DOHH2 (cell line): ENCODE measurements at regions not wholly inside any gene's neighbourhood (a gene's known extent, or its start where the extent isn't known, plus 50 kb on each side); places are given as distances from the start of the nearest gene placed in this dataset.

Experiments
- H3F3A ChIP-seq: fragments of 200-600 bp; sonication (generic), shearing (Covaris generic); 2 replicates; pipeline ENCODE4 v1.6.0; 2016; ENCODE audit warnings: antibody characterized with exemption, mild to moderate bottlenecking; ENCODE audit not compliant: control insufficient read depth, insufficient read depth
- H3K27ac ChIP-seq: fragments of 200-600 bp; sonication (generic); 2 replicates; pipeline ENCODE4 v1.5.1; 2014; ENCODE audit warnings: low read depth, mild to moderate bottlenecking, low read length, moderate library complexity
- H3K27me3 ChIP-seq: fragments of 200-600 bp; sonication (generic); 2 replicates; pipeline ENCODE4 v1.6.1; 2014; ENCODE audit warnings: mild to moderate bottlenecking, low read length, mixed read lengths; ENCODE audit not compliant: control insufficient read depth
- H3K36me3 ChIP-seq: fragments of 200-600 bp; sonication (generic); 2 replicates; pipeline ENCODE4 v1.6.1; 2014; ENCODE audit warnings: mild to moderate bottlenecking, low read length, moderate library complexity, mixed read lengths; ENCODE audit not compliant: control insufficient read depth
- H3K4me1 ChIP-seq: fragments of 200-600 bp; sonication (generic); 2 replicates; pipeline ENCODE4 v1.6.1; 2014; ENCODE audit warnings: mild to moderate bottlenecking, low read length, mixed read lengths; ENCODE audit not compliant: control insufficient read depth
- H3K4me2 ChIP-seq: fragments of 200-600 bp; sonication (generic); 2 replicates; pipeline ENCODE4 v1.6.0; 2014; ENCODE audit warnings: mild to moderate bottlenecking, low read length, moderate library complexity
- H3K4me3 ChIP-seq: fragments of 200-600 bp; sonication (generic); 2 replicates; pipeline ENCODE4 v1.5.1; 2014; ENCODE audit warnings: mild to moderate bottlenecking, low read length, mixed read lengths
- H3K79me2 ChIP-seq: fragments of 200-600 bp; sonication (generic); 2 replicates; pipeline ENCODE4 v1.6.1; 2014; ENCODE audit warnings: mild to moderate bottlenecking, low read length, mixed read lengths; ENCODE audit not compliant: control insufficient read depth
- H3K9me2 ChIP-seq: fragments of 200-600 bp; sonication (generic); replicated peaks from 2 replicates; pipeline ENCODE4 v1.6.1; 2014; ENCODE audit warnings: mild to moderate bottlenecking, low read length, mixed read lengths; ENCODE audit not compliant: control insufficient read depth
- H3K9me3 ChIP-seq: fragments of 200-600 bp; sonication (generic); 2 replicates; pipeline ENCODE4 v1.6.1; 2014; ENCODE audit warnings: antibody characterized with exemption, low read length, mixed read lengths; ENCODE audit not compliant: control insufficient read depth, insufficient read depth
- H4K20me1 ChIP-seq: fragments of 200-600 bp; sonication (generic); 2 replicates; pipeline ENCODE4 v1.6.0; 2014; ENCODE audit warnings: low read depth, mild to moderate bottlenecking, antibody characterized with exemption, low read length, moderate library complexity; ENCODE audit not compliant: control insufficient read depth, insufficient read depth
- EZH2phosphoT487 ChIP-seq: fragments of 200-600 bp; sonication (generic); IDR thresholded peaks from 2 replicates; pipeline ENCODE4 v1.6.1; 2017; ENCODE audit warnings: borderline replicate concordance, mild to moderate bottlenecking, antibody characterized with exemption, low read length, moderate library complexity, mixed read lengths
- TF ChIP-seq, protein P1 (sequence below): fragments of 200-600 bp; sonication (generic); IDR thresholded peaks from one replicate; pipeline ENCODE4 v1.5.1; 2014; ENCODE audit warnings: antibody characterized with exemption, mild to moderate bottlenecking, low read depth, low read length; ENCODE audit not compliant: poor library complexity, severe bottlenecking

DNA sequence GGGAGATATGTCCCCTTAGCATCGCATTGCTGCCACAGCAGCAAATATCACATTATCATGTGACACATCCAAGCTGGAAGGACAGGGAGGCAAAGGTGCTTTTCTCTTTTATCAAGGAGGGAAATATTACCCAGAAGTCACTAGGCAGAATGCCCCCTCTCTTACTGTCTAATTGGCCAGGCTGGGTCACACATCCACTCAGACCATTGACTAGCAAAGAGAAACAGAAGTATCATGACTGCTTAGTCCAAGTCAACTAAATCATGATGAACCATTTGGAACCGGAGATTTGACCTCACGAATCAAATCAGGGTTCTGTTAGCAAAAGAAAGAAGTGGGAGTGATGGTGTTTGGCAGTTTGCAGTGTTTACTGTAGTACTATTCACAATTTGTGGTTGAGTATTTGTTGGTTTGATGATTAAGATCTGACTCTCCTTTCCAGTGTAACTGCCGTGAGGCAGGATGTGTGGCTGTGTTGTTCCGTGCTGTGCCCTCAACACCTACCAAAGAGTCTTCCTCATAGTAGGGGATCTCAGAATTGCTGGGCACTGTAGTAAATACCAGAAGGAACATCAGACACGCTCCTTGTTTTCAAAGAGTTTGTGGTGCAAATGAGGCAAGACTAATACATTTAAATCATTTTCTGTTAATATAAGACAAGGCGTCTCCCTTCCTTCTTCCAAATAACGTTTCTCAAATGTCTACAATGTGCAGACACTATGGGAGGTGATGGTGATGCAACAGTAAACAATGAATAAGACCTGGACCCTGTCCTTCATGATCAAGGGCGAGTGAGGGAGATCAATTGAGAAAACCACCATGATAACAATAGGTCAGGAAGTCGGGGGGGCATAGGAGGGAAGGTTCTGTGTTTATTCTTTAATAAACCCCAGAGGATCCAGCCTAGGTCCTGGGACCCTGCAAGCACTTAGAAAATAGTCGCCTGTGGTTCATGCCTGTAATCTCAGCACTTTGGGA is 194.4 kb upstream of the CRY1 start:
- H3K9me2 ChIP-seq = no peaks in the 10 kb centered on the region
- no peak overlapping the region for H3K4me2 ChIP-seq
- no peaks in the 10 kb centered on the region for H3F3A ChIP-seq
- no peak overlapping the region for H3K4me3 ChIP-seq
- no peaks in the 10 kb centered on the region for H3K27me3 ChIP-seq
- no peaks in the 10 kb centered on the region for H4K20me1 ChIP-seq
- TF ChIP-seq EZH2phosphoT487 = no peak
- TF ChIP-seq, protein P1, sequence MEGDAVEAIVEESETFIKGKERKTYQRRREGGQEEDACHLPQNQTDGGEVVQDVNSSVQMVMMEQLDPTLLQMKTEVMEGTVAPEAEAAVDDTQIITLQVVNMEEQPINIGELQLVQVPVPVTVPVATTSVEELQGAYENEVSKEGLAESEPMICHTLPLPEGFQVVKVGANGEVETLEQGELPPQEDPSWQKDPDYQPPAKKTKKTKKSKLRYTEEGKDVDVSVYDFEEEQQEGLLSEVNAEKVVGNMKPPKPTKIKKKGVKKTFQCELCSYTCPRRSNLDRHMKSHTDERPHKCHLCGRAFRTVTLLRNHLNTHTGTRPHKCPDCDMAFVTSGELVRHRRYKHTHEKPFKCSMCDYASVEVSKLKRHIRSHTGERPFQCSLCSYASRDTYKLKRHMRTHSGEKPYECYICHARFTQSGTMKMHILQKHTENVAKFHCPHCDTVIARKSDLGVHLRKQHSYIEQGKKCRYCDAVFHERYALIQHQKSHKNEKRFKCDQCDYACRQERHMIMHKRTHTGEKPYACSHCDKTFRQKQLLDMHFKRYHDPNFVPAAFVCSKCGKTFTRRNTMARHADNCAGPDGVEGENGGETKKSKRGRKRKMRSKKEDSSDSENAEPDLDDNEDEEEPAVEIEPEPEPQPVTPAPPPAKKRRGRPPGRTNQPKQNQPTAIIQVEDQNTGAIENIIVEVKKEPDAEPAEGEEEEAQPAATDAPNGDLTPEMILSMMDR = no peak
- H3K79me2 ChIP-seq = no peaks in the 10 kb centered on the region
- no peak overlapping the region for H3K27ac ChIP-seq
- no peaks in the 10 kb centered on the region for H3K9me3 ChIP-seq
- H3K4me1 ChIP-seq = no peaks in the 10 kb centered on the region
- H3K36me3 ChIP-seq = no peaks in the 10 kb centered on the region

DNA sequence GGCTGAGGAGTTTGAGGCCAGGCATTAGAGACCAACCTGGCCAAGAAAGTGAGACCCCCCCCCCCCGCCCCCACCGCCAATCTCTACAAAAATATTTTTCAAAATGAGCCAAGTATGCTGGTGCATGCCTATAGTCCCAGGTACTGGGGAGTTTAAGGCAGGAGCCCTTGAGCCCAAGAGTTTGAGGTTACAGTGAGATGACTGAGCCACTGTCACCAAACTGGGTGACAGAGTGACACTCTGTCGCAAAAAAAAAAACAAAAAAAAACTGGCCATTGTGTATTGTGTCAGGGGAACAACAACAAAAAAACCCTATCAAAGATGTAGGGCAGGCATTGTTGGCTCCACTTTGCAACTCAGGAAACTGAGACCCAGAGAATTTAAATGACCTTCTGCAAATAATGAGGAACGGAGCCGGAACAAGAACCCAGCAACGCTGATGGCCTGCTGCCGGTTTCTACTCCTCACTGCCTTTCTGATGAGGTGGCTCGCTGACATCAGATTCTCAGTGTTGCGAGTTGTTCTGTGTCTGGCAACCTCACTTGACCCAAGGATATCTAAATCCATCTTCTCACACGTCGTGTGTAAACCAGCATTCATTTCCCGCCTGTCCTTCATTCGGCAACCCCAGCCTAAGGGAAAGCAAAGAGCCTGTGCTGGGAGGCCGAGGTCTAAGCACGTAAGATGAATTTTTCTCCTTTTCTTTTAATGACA is 195.2 kb upstream of the CRY1 start:
- TF ChIP-seq, protein P1 = no peak
- TF ChIP-seq EZH2phosphoT487 = no peak
- H3K9me3 ChIP-seq = no peaks in the 10 kb centered on the region
- H3K79me2 ChIP-seq = no peaks in the 10 kb centered on the region
- no peaks in the 10 kb centered on the region for H3F3A ChIP-seq
- no peaks in the 10 kb centered on the region for H4K20me1 ChIP-seq
- H3K27ac ChIP-seq = no peak overlapping the region
- no peaks in the 10 kb centered on the region for H3K9me2 ChIP-seq
- no peaks in the 10 kb centered on the region for H3K36me3 ChIP-seq
- no peaks in the 10 kb centered on the region for H3K27me3 ChIP-seq
- no peaks in the 10 kb centered on the region for H3K4me1 ChIP-seq
- H3K4me3 ChIP-seq = no peak overlapping the region
- no peak overlapping the region for H3K4me2 ChIP-seq

- H3K27ac ChIP-seq = no peak overlapping the region
- no peaks in the 10 kb centered on the region for H3K36me3 ChIP-seq
- no peaks in the 10 kb centered on the region for H3F3A ChIP-seq
- H3K9me3 ChIP-seq = no peaks in the 10 kb centered on the region
- H3K4me1 ChIP-seq = no peaks in the 10 kb centered on the region
- no peaks in the 10 kb centered on the region for H3K79me2 ChIP-seq
- no peak for TF ChIP-seq EZH2phosphoT487
- TF ChIP-seq, protein P1 = no peak
- no peak overlapping the region for H3K4me3 ChIP-seq
- H4K20me1 ChIP-seq = no peaks in the 10 kb centered on the region
- H3K27me3 ChIP-seq = no peaks in the 10 kb centered on the region
- H3K9me2 ChIP-seq = no peaks in the 10 kb centered on the region
- H3K4me2 ChIP-seq = no peak overlapping the region
Measured at GRCh38 chr12:107291018-107291417, 197.7 kb upstream of the CRY1 start.
